Progenitor cell of endocrine pancreas (in vitro differentiated cells): ENCODE measurements at regions not wholly inside any gene's neighbourhood (a gene's known extent, or its start where the extent isn't known, plus 50 kb on each side); places are given as distances from the start of the nearest gene placed in this dataset.

Source experiments
- DNase-seq: peaks from one replicate; pipeline ENCODE4 v3.0.0; 2021; ENCODE audit warnings: low spot score; ENCODE audit not compliant: unreplicated experiment
- H3K27ac Mint-ChIP-seq: 2 replicates; pipeline ENCODE4 v1.8.0; 2021; ENCODE audit warnings: mild to moderate bottlenecking, moderate library complexity, mixed read lengths
- H3K27me3 Mint-ChIP-seq: 2 replicates; pipeline ENCODE4 v1.8.0; 2021; ENCODE audit warnings: mixed read lengths
- H3K36me3 Mint-ChIP-seq: 2 replicates; pipeline ENCODE4 v1.8.0; 2022; ENCODE audit warnings: mixed read lengths; ENCODE audit not compliant: insufficient read depth
- H3K4me1 Mint-ChIP-seq: 2 replicates; pipeline ENCODE4 v1.8.0; 2021; ENCODE audit warnings: low read depth, mixed read lengths
- H3K4me3 Mint-ChIP-seq: 2 replicates; pipeline ENCODE4 v1.8.0; 2021; ENCODE audit warnings: low read depth, mild to moderate bottlenecking, moderate library complexity, mixed read lengths
- H3K9me3 Mint-ChIP-seq: 2 replicates; pipeline ENCODE4 v1.8.0; 2021; ENCODE audit warnings: low read depth, mixed read lengths
- CTCF ChIP-seq: fragments of 200-600 bp; sonication (generic); IDR thresholded peaks from one replicate; pipeline ENCODE4 v1.5.0; 2021; ENCODE audit warnings: antibody characterized with exemption, mild to moderate bottlenecking; ENCODE audit not compliant: unreplicated experiment

GRCh38 chr4:110902500-110902899 is 279.6 kb upstream of the PITX2 start:
- DNase-seq = no peak
- Mint-ChIP-seq H3K4me1 (peaks cover 10% of the 10 kb centered on the region), H3K27me3 (peaks cover 3% of the 10 kb centered on the region), H3K9me3 (no peaks in the 10 kb centered on the region), H3K4me3 (no peak overlapping the region), H3K27ac (no peak overlapping the region), H3K36me3 (no peaks in the 10 kb centered on the region)
- TF ChIP-seq CTCF = no peak

- H3K27ac Mint-ChIP-seq = peak overlapping the region; percentile 43
- peaks cover 10% of the 10 kb centered on the region for H3K4me1 Mint-ChIP-seq
Observed at GRCh38 chr4:110904435-110905065, 281.7 kb upstream of the PITX2 start.

GRCh38 chr4:110905367-110905766 is 282.5 kb upstream of the PITX2 start:
- no peaks in the 10 kb centered on the region for H3K9me3 Mint-ChIP-seq
- peaks cover 10% of the 10 kb centered on the region for H3K4me1 Mint-ChIP-seq
- no peak overlapping the region for H3K4me3 Mint-ChIP-seq
- H3K36me3 Mint-ChIP-seq = no peaks in the 10 kb centered on the region
- TF ChIP-seq CTCF = no peak
- no peak overlapping the region for H3K27ac Mint-ChIP-seq
- peaks cover 3% of the 10 kb centered on the region for H3K27me3 Mint-ChIP-seq
- DNase-seq = no peak

More at GRCh38 chr4:110904435-110905065, 281.7 kb upstream of the PITX2 start:
- no peak for DNase-seq
- peak overlapping the region; percentile 16 for H3K4me3 Mint-ChIP-seq
- H3K36me3 Mint-ChIP-seq = no peaks in the 10 kb centered on the region
- no peak for TF ChIP-seq CTCF
- peaks cover 3% of the 10 kb centered on the region for H3K27me3 Mint-ChIP-seq
- H3K9me3 Mint-ChIP-seq = no peaks in the 10 kb centered on the region

- no peak for TF ChIP-seq CTCF
Observed at GRCh38 chr4:110907801-110908313, 285.0 kb upstream of the PITX2 start.

GRCh38 chr4:110914791-110915190 is 291.9 kb upstream of the PITX2 start:
- Mint-ChIP-seq H3K36me3 (no peaks in the 10 kb centered on the region), H3K27me3 (peaks cover 34% of the 10 kb centered on the region), H3K9me3 (no peaks in the 10 kb centered on the region), H3K27ac (no peak overlapping the region), H3K4me1 (peaks cover 4% of the 10 kb centered on the region), H3K4me3 (no peak overlapping the region)
- TF ChIP-seq CTCF = no peak
- no peak for DNase-seq

More at GRCh38 chr4:110907801-110908313, 285.0 kb upstream of the PITX2 start:
- Mint-ChIP-seq H3K36me3 (no peaks in the 10 kb centered on the region), H3K27me3 (peaks cover 3% of the 10 kb centered on the region), H3K9me3 (no peaks in the 10 kb centered on the region), H3K4me1 (peaks cover 7% of the 10 kb centered on the region), H3K27ac (no peak overlapping the region), H3K4me3 (no peak overlapping the region)
- DNase-seq = no peak
